BJ (cell line): ENCODE measurements at regions not wholly inside any gene's neighbourhood (a gene's known extent, or its start where the extent isn't known, plus 50 kb on each side); places are given as distances from the start of the nearest gene placed in this dataset.

Experiments used
- CTCF ChIA-PET: fragments of 350-600 bp; formaldehyde crosslinking; extraction: SDS; loops from one replicate; lab custom pipeline; 2021; ENCODE audit warnings: antibody characterized with exemption, inconsistent platforms; lab: Yijun Ruan, JAX
- POLR2A ChIA-PET: fragments of 300-600 bp; sonication (Branson Sonifier 250); formaldehyde crosslinking; extraction: SDS; loops from one replicate; lab custom pipeline; 2021; ENCODE audit warnings: antibody characterized with exemption; lab: Charles Lee
- DNase-seq: peaks from one replicate; pipeline ENCODE4 v3.0.0-alpha.2; 2011; ENCODE audit warnings: low read depth
- H3K27me3 ChIP-seq: 2 replicates; pipeline ENCODE4 v1.6.0; 2011; ENCODE audit warnings: low read length; ENCODE audit not compliant: control insufficient read depth, insufficient read depth
- H3K36me3 ChIP-seq: 2 replicates; pipeline ENCODE4 v1.5.1; 2011; ENCODE audit warnings: low read length; ENCODE audit not compliant: control insufficient read depth, insufficient read depth
- H3K4me3 ChIP-seq: 2 replicates; pipeline ENCODE4 v1.5.1; 2011; ENCODE audit warnings: low read depth, mild to moderate bottlenecking, control low read depth, low read length
- CTCF ChIP-seq: IDR thresholded peaks from 2 replicates; pipeline ENCODE4 v1.5.1; 2011; ENCODE audit warnings: low read depth, mild to moderate bottlenecking, control low read depth, inconsistent platforms, low read length, moderate library complexity; ENCODE audit not compliant: insufficient read depth

DNA sequence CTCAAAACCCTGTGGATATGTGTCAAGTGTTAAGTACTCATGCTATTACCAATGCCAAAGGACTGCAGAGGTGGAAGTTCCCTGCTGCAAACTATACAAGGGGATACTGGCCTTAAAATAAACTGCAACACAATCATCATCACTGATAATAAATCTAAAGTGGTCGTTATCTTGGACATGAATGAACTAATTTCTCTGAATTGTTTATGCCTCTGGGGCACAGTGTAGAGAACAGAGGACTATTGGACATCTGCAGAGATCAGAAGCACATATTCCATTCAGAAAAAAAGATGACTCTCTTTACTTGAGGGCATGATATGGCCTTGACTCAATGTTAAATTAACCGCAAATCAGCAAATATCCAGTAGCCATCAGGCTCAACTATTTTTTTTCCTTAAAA lies 542.6 kb upstream of the IGFBP7 start:
- CTCF ChIA-PET, result no interaction called here
- Histone ChIP-seq H3K36me3 (no peaks in the 10 kb centered on the region), H3K27me3 (no peaks in the 10 kb centered on the region), H3K4me3 (no peak overlapping the region)
- no peak for DNase-seq
- POLR2A ChIA-PET, result no interaction called here
- TF ChIP-seq CTCF, result no peak

GRCh38 chr4:57640391-57641100 lies 530.4 kb upstream of the IGFBP7 start:
- Histone ChIP-seq H3K36me3 (no peaks in the 10 kb centered on the region), H3K4me3 (no peak overlapping the region)
- CTCF ChIA-PET, result interaction anchor here (0.6 kb wide), 1 partner anchor 12 kb away, joined by 4 read pairs; no protein-coding TSS in a partner anchor

GRCh38 chr4:57639561-57640382 lies 529.6 kb upstream of the IGFBP7 start:
- no peak overlapping the region for H3K4me3 ChIP-seq
- DNase-seq, result no peak
- POLR2A ChIA-PET, result no interaction called here
- TF ChIP-seq CTCF, result no peak
- no peaks in the 10 kb centered on the region for H3K36me3 ChIP-seq
- CTCF ChIA-PET, result no interaction called here
- no peaks in the 10 kb centered on the region for H3K27me3 ChIP-seq

More at GRCh38 chr4:57640391-57641100, 530.4 kb upstream of the IGFBP7 start:
- POLR2A ChIA-PET, result no interaction called here
- TF ChIP-seq CTCF, result no peak
- H3K27me3 ChIP-seq, result no peaks in the 10 kb centered on the region
- no peak for DNase-seq

DNA sequence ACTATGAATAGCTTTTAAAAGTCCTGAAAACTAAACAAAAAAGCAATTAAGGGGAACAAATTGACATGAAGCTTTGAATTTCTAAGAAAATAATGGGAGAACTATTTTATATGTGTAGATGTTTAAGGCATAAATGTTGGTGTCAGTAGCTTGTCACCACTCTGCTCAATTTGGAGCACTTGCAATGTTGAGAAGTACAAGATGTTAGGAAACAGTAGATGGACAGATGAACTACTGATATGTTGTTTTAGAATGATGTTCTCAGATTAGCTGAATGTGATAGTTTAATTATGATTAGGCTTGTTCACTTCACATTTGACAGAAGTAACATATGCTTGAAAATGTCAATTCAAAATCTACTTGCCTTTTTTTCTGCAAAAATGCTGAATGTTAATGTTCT lies 525.7 kb upstream of the IGFBP7 start:
- POLR2A ChIA-PET, result no interaction called here
- Histone ChIP-seq H3K27me3 (no peaks in the 10 kb centered on the region), H3K36me3 (no peaks in the 10 kb centered on the region), H3K4me3 (no peak overlapping the region)
- no peak for DNase-seq
- no peak for TF ChIP-seq CTCF
- CTCF ChIA-PET, result no interaction called here

DNA sequence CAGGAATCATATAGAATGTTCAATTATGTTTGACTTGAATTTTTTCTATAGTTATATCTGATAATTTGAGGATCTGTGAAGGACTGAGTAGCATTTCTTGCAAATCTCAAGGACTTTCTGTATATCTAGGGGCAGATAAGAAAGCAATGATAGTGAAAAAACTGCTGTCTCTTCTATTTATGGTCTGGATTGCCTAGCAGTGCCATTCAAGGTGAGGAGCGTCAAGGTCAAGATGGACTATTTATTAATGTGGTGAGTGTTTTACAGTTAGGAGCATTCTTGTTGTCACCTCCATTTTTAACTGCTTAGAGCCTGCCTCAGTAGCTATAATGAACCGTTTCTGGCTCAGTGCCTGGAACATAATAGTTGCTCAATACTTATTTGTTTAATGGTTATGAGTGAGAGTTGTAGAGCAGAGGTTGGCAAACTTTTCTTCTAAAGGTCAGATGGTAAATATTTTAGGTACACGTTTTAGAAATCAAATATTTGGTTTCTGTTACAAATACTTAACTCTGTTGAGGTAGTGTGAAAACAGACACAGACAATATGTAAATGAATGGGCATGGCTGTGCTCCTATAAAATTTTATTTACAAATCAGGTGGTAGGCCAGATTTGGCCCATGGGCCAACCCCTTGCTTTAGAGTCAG lies 523.2 kb upstream of the IGFBP7 start:
- H3K27me3 ChIP-seq, result no peaks in the 10 kb centered on the region
- no peak for DNase-seq
- ChIA-PET CTCF (interaction anchor here (0.7 kb wide), 1 partner anchor 16 kb away, joined by 3 read pairs; no protein-coding TSS in a partner anchor), POLR2A (no interaction called here)
- no peak for TF ChIP-seq CTCF
- H3K4me3 ChIP-seq, result no peak overlapping the region
- H3K36me3 ChIP-seq, result no peaks in the 10 kb centered on the region
